ENCODE measurements at regions not wholly inside any gene's neighbourhood (a gene's known extent, or its start where the extent isn't known, plus 50 kb on each side); places are given as distances from the start of the nearest gene placed in this dataset.

DNA sequence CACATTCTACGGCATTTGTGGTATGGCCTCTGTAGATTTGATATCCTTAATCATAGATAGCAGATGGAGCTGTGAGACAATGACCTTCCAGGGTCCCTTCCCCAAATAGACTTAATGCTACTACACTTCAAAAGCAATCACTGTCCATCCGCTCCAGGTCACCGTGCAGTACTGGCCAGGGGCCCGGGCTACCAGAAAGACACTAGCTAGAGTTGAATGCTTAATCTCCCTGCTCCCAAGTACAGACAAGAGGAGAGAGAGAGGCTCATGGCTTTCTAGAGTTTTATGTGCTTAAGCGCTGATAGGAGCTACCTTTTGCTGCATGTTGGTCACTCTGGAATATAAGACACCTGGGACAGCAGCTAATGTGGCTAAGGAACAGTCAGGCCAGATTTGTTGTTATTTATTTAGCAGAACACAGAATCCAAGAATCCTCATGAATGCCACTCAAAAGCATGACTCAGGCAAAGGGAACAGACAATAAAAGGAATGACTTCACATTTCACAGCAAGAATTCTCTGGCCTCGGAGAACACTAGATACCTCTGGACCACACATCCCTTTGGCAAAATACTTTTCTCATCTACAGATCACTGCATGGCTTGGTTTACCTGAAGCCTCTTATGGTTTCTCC is 165.0 kb downstream of the LACC1 start:
- H3K27me3 ChIP-seq (ENCODE audit: control insufficient read depth in 2 of 2, insufficient read depth in 1 of 2, low read length in 1 of 2), result no peaks in the 10 kb centered on the region
- DNase-seq (ENCODE audit: low read depth in 6 of 9, low spot score in 9 of 9), result no peak
- 98% methylated on average over 6 of the region's 6 CpGs for WGBS
- H3K9me3 ChIP-seq (ENCODE audit: control insufficient read depth in 2 of 2, insufficient read depth in 1 of 2, low read length in 1 of 2), result no peaks in the 10 kb centered on the region
- no peaks in the 10 kb centered on the region for H3K36me3 ChIP-seq (ENCODE audit: control insufficient read depth in 2 of 2, insufficient read depth in 2 of 2, low read length in 1 of 2)
- H3K4me1 ChIP-seq (ENCODE audit: control insufficient read depth in 2 of 2, insufficient read depth in 2 of 2, low read length in 2 of 2), result no peaks in the 10 kb centered on the region
- no peak overlapping the region for H3K27ac ChIP-seq (ENCODE audit: low read depth in 1 of 2, low read length in 1 of 2)
- no peak overlapping the region for H3K4me3 ChIP-seq (ENCODE audit: low read length in 2 of 2)

DNA sequence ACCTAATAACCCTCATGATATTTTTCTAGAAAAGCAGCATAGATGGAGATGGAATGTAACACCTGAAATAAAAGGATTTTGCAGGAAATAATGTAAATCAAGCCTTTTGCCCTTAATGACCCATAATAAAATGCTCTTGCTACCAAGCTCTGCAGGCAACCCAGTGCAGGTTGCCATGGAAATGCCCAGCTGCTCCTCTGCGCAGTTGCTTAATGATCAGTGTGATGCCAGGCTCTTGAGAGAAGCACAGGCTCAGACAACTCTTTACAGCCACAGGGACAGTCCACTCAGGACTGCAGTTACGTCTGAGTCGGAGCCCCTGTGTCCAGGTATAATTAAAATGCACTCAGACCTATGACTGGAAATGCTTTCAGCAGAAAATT is 165.5 kb downstream of the LACC1 start:
- no peak overlapping the region for H3K27ac ChIP-seq (ENCODE audit: low read depth in 1 of 2, low read length in 1 of 2)
- no peaks in the 10 kb centered on the region for H3K9me3 ChIP-seq (ENCODE audit: control insufficient read depth in 2 of 2, insufficient read depth in 1 of 2, low read length in 1 of 2)
- no peak overlapping the region for H3K4me3 ChIP-seq (ENCODE audit: low read length in 2 of 2)
- 97% methylated on average over 3 of the region's 3 CpGs for WGBS
- no peak for DNase-seq (ENCODE audit: low read depth in 6 of 9, low spot score in 9 of 9)
- no peaks in the 10 kb centered on the region for H3K4me1 ChIP-seq (ENCODE audit: control insufficient read depth in 2 of 2, insufficient read depth in 2 of 2, low read length in 2 of 2)
- H3K36me3 ChIP-seq (ENCODE audit: control insufficient read depth in 2 of 2, insufficient read depth in 2 of 2, low read length in 1 of 2), result no peaks in the 10 kb centered on the region
- H3K27me3 ChIP-seq (ENCODE audit: control insufficient read depth in 2 of 2, insufficient read depth in 1 of 2, low read length in 1 of 2), result no peaks in the 10 kb centered on the region

DNA sequence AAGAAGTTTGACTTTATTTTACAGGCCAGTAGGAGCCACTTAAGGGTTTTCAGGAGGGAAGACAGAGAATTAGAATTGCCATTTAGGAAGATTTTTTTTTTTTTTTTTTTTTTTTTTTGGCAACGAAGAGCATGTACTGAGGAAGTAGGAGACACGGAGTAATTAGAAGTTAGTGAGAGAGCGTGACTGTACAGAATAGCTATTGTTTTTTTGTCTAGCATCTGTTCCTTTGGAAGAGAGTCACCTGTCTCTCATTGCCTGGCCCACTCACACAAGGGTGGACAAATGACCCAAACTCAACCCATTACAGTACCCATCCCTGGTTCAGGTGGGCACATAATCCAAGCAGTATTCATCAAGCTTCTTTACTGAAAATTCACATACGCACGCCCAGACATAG is 166.7 kb downstream of the LACC1 start:
- H3K9me3 ChIP-seq (ENCODE audit: control insufficient read depth in 2 of 2, insufficient read depth in 1 of 2, low read length in 1 of 2), result no peaks in the 10 kb centered on the region
- no peaks in the 10 kb centered on the region for H3K4me1 ChIP-seq (ENCODE audit: control insufficient read depth in 2 of 2, insufficient read depth in 2 of 2, low read length in 2 of 2)
- no peak overlapping the region for H3K27ac ChIP-seq (ENCODE audit: low read depth in 1 of 2, low read length in 1 of 2)
- H3K27me3 ChIP-seq (ENCODE audit: control insufficient read depth in 2 of 2, insufficient read depth in 1 of 2, low read length in 1 of 2), result no peaks in the 10 kb centered on the region
- no peaks in the 10 kb centered on the region for H3K36me3 ChIP-seq (ENCODE audit: control insufficient read depth in 2 of 2, insufficient read depth in 2 of 2, low read length in 1 of 2)
- DNase-seq (ENCODE audit: low read depth in 6 of 9, low spot score in 9 of 9), result no peak
- WGBS, result 96% methylated on average over 5 of the region's 5 CpGs
- no peak overlapping the region for H3K4me3 ChIP-seq (ENCODE audit: low read length in 2 of 2)

DNA sequence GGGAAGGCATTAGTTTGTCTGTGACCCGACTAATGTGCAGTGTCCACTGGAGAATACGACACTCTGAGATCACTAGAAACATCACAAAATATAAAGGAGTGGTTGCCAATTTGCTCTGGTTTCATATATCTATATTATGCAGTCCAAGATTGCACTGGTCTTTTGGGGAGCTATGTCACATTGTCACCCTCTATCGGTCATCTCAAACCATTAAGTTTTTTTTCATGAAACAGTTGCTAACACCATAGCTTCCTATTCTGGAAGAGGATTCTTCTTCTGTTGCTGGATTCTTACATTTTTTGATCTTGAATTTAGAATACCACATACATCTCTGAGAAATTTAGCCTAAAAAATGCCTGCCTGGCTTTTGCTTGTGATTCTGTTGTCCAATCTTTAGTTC is 168.6 kb downstream of the LACC1 start:
- H3K4me1 ChIP-seq (ENCODE audit: control insufficient read depth in 2 of 2, insufficient read depth in 2 of 2, low read length in 2 of 2), result no peaks in the 10 kb centered on the region
- 92% methylated on average over 3 of the region's 3 CpGs for WGBS
- H3K36me3 ChIP-seq (ENCODE audit: control insufficient read depth in 2 of 2, insufficient read depth in 2 of 2, low read length in 1 of 2), result no peaks in the 10 kb centered on the region
- no peak overlapping the region for H3K4me3 ChIP-seq (ENCODE audit: low read length in 2 of 2)
- H3K27ac ChIP-seq (ENCODE audit: low read depth in 1 of 2, low read length in 1 of 2), result no peak overlapping the region
- no peaks in the 10 kb centered on the region for H3K9me3 ChIP-seq (ENCODE audit: control insufficient read depth in 2 of 2, insufficient read depth in 1 of 2, low read length in 1 of 2)
- no peak for DNase-seq (ENCODE audit: low read depth in 6 of 9, low spot score in 9 of 9)
- no peaks in the 10 kb centered on the region for H3K27me3 ChIP-seq (ENCODE audit: control insufficient read depth in 2 of 2, insufficient read depth in 1 of 2, low read length in 1 of 2)

DNA sequence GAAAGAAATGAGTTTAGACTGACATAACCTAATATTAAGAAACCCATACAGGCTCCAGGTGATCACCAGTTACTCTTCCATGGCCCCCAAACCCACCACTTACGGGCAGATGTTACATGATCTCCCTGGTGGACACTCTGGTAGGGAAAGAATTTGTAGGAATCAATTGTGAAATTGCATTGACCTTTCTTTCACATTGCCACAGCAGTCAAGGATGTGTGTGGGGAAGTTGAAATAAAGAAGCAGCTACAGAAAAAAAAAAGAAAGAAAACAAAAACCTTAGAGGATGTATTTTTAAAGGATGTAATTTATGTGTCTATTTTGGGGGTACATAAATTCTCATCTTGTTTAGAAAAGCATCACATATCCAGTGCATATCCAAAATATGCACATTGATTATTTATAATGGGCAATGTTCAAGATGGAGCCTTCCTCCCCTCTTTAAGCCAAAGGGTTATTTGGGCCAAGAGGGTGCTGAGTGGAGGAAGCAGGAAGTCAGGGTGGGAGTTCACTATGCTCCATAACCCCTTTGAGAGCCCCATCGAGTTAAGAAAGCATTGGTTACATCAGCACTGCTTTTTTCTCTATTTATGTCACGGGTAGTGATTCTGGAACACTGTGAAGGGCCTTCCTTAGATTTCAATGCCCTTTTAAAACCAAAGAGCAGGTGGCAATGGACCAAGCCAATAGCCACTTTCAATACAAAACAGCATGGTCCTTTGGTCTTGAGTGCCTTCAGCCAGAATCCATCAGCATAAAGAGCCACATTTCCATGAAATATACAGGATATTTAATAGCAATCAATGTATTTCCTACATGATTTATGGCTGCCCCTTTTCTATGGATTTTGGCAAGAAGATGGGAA is 169.6 kb downstream of the LACC1 start:
- Histone ChIP-seq H3K36me3 (ENCODE audit: control insufficient read depth in 2 of 2, insufficient read depth in 2 of 2, low read length in 1 of 2) (no peaks in the 10 kb centered on the region), H3K4me3 (ENCODE audit: low read length in 2 of 2) (no peak overlapping the region), H3K27me3 (ENCODE audit: control insufficient read depth in 2 of 2, insufficient read depth in 1 of 2, low read length in 1 of 2) (no peaks in the 10 kb centered on the region), H3K9me3 (ENCODE audit: control insufficient read depth in 2 of 2, insufficient read depth in 1 of 2, low read length in 1 of 2) (no peaks in the 10 kb centered on the region), H3K4me1 (ENCODE audit: control insufficient read depth in 2 of 2, insufficient read depth in 2 of 2, low read length in 2 of 2) (no peaks in the 10 kb centered on the region), H3K27ac (ENCODE audit: low read depth in 1 of 2, low read length in 1 of 2) (no peak overlapping the region)
- WGBS, result 70% methylated on average over 3 of the region's 3 CpGs
- no peak for DNase-seq (ENCODE audit: low read depth in 6 of 9, low spot score in 9 of 9)

DNA sequence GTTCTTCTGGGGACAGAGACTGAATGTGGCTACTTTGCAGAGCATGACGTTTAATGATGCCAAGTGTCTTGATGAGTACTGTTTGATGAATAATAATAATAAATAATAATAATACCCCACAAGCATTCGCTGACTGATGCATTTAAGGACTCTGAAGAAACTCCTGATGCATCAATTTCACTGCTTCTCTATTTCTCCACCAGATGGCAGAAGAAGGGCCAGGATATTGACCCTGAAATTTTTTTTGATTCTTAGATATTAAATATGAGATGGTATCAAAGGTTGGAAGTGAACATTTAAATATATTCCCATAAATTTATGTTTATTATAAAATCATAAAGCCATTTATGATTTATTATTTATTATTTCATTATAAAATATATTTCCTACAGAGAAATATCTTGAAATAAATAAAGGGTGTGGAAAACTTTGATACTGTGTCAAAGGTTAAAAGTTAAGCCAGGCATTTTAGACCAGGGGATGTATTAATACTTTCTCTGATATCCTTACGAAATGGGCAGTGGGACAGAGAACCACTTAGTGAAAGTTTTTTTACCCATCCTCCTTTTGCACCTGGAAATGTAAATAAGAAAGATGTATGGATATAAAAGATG is 170.9 kb downstream of the LACC1 start:
- no peaks in the 10 kb centered on the region for H3K36me3 ChIP-seq (ENCODE audit: control insufficient read depth in 2 of 2, insufficient read depth in 2 of 2, low read length in 1 of 2)
- no peaks in the 10 kb centered on the region for H3K27me3 ChIP-seq (ENCODE audit: control insufficient read depth in 2 of 2, insufficient read depth in 1 of 2, low read length in 1 of 2)
- peak in 8 of 9 donors; percentile 9 to 67 (median 19) for DNase-seq (ENCODE audit: low read depth in 6 of 9, low spot score in 9 of 9)
- 56% methylated on average over 3 of the region's 3 CpGs for WGBS
- H3K4me3 ChIP-seq (ENCODE audit: low read length in 2 of 2), result no peak overlapping the region
- no peaks in the 10 kb centered on the region for H3K9me3 ChIP-seq (ENCODE audit: control insufficient read depth in 2 of 2, insufficient read depth in 1 of 2, low read length in 1 of 2)
- no peak overlapping the region for H3K27ac ChIP-seq (ENCODE audit: low read depth in 1 of 2, low read length in 1 of 2)
- no peaks in the 10 kb centered on the region for H3K4me1 ChIP-seq (ENCODE audit: control insufficient read depth in 2 of 2, insufficient read depth in 2 of 2, low read length in 2 of 2)

DNA sequence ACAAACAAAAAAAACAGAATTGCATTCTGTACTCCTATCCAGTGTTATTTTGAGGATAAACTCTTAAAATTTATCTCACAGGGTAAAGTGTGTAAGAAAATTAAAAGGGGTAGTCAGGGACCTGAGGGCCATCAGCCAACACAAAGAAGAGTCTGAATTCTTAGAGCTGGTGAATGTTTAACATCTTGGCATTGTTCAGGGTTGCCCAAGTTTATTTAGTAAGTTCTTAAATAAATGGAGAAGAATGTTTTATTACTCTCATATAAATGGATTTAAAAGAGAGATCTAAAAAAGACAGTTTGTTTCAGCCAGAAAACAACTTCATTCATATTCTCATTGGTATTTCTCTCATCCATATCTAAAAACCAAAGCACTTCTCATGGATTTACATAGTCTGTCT is 171.7 kb downstream of the LACC1 start:
- H3K4me3 ChIP-seq (ENCODE audit: low read length in 2 of 2), result no peak overlapping the region
- H3K27me3 ChIP-seq (ENCODE audit: control insufficient read depth in 2 of 2, insufficient read depth in 1 of 2, low read length in 1 of 2), result no peaks in the 10 kb centered on the region
- DNase-seq (ENCODE audit: low read depth in 6 of 9, low spot score in 9 of 9), result no peak
- H3K27ac ChIP-seq (ENCODE audit: low read depth in 1 of 2, low read length in 1 of 2), result no peak overlapping the region
- H3K36me3 ChIP-seq (ENCODE audit: control insufficient read depth in 2 of 2, insufficient read depth in 2 of 2, low read length in 1 of 2), result no peaks in the 10 kb centered on the region
- H3K4me1 ChIP-seq (ENCODE audit: control insufficient read depth in 2 of 2, insufficient read depth in 2 of 2, low read length in 2 of 2), result no peaks in the 10 kb centered on the region
- H3K9me3 ChIP-seq (ENCODE audit: control insufficient read depth in 2 of 2, insufficient read depth in 1 of 2, low read length in 1 of 2), result no peaks in the 10 kb centered on the region

DNA sequence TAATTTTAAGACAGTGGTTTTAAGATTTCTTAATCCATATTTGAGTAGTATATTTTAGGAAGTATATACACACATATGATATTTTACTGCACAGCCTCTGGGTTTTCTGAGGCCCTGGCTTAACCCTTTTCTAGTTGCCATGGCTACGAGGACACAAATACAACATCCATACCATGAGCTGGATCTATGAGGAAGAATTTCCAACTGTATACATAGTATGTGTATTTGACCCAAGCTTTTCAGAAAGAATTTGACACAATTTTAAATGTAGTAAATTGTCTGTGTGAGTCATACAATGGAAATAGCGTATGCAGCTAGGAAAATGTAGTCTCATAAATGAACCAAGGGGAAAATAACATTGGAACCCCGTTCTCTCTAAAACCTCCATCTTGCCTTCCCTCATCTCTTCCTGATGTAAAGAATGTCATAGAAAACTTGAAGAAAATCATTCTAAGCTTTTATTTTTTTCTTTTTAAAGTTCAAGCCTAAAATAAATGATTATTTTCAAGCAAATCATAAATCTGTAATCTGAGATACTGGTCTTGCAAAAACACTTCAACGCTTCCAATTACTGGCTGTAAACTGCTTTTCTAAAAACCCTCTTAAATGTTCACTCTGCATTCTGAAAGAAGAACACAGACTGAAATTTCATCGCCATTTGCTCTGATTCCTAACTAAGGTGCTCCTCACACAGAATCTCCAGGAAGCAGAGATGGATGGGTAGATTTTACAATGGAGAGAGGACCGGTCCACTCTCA is 172.4 kb downstream of the LACC1 start:
- H3K36me3 ChIP-seq (ENCODE audit: control insufficient read depth in 2 of 2, insufficient read depth in 2 of 2, low read length in 1 of 2), result no peaks in the 10 kb centered on the region
- no peak overlapping the region for H3K27ac ChIP-seq (ENCODE audit: low read depth in 1 of 2, low read length in 1 of 2)
- DNase-seq (ENCODE audit: low read depth in 6 of 9, low spot score in 9 of 9), result no peak

DNA sequence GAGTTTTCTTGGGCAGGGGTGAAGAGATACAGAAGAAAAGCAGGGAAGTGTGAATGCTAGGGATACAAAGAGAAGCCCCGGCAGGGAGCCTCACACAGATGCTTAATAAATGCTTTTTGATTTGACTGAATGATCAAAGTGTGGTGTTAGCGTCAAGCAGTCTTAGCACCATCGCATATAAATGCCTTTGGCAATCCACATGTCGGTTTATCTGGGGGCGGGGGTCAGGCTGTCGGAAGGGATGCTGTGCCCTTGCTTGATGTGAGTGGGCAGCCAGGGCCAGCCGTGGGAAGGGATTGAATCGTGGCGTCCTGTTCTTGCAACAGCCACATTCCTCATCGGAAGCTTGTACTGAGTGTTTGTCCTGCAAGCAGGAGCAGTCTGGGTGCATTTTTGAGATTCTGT is 173.1 kb downstream of the LACC1 start:
- no peak overlapping the region for H3K4me3 ChIP-seq (ENCODE audit: low read length in 2 of 2)
- no peaks in the 10 kb centered on the region for H3K9me3 ChIP-seq (ENCODE audit: control insufficient read depth in 2 of 2, insufficient read depth in 1 of 2, low read length in 1 of 2)
- 91% methylated on average over 10 of the region's 10 CpGs for WGBS
- H3K27ac ChIP-seq (ENCODE audit: low read depth in 1 of 2, low read length in 1 of 2), result no peak overlapping the region
- H3K27me3 ChIP-seq (ENCODE audit: control insufficient read depth in 2 of 2, insufficient read depth in 1 of 2, low read length in 1 of 2), result no peaks in the 10 kb centered on the region
- DNase-seq (ENCODE audit: low read depth in 6 of 9, low spot score in 9 of 9), result no peak
- H3K36me3 ChIP-seq (ENCODE audit: control insufficient read depth in 2 of 2, insufficient read depth in 2 of 2, low read length in 1 of 2), result no peaks in the 10 kb centered on the region
- H3K4me1 ChIP-seq (ENCODE audit: control insufficient read depth in 2 of 2, insufficient read depth in 2 of 2, low read length in 2 of 2), result no peaks in the 10 kb centered on the region

More for the DNA sequence above, 172.4 kb downstream of the LACC1 start:
- Histone ChIP-seq H3K4me1 (ENCODE audit: control insufficient read depth in 2 of 2, insufficient read depth in 2 of 2, low read length in 2 of 2) (no peaks in the 10 kb centered on the region), H3K27me3 (ENCODE audit: control insufficient read depth in 2 of 2, insufficient read depth in 1 of 2, low read length in 1 of 2) (no peaks in the 10 kb centered on the region), H3K4me3 (ENCODE audit: low read length in 2 of 2) (no peak overlapping the region), H3K9me3 (ENCODE audit: control insufficient read depth in 2 of 2, insufficient read depth in 1 of 2, low read length in 1 of 2) (no peaks in the 10 kb centered on the region)
- WGBS, result 98% methylated on average over 6 of the region's 6 CpGs
